ENCODE measurements at regions not wholly inside any gene's neighbourhood (a gene's known extent, or its start where the extent isn't known, plus 50 kb on each side); places are given as distances from the start of the nearest gene placed in this dataset.
"Not testable (repeated sequence)": the region's sequence is repeated elsewhere in the genome, so short reads cannot be mapped to it uniquely, and the experiment has no call there.

- Histone ChIP-seq H3K27me3 (replicated peaks) (no peaks in the 10 kb centered on the region), H3K4me3 (no peak overlapping the region), H3K4me1 (replicated peaks) (peaks cover 8% of the 10 kb centered on the region), H3K9me3 (replicated peaks) (no peaks in the 10 kb centered on the region), H3K27ac (no peak overlapping the region), H3K36me3 (no peaks in the 10 kb centered on the region)
- no peak for DNase-seq (ENCODE audit: low read depth in 1 of 2, low spot score in 2 of 2)
These were observed 93.9 kb upstream of the ALDH1A1 start for GRCh38 chr9:73046769-73047168.

- H3K36me3 ChIP-seq; H3K9me3 ChIP-seq (replicated peaks); H3K4me1 ChIP-seq (replicated peaks); H3K27me3 ChIP-seq (replicated peaks); H3K27ac ChIP-seq; H3K4me3 ChIP-seq; DNase-seq (ENCODE audit: low read depth in 1 of 2, low spot score in 2 of 2): not testable (repeated sequence)
These were observed 91.9 kb upstream of the ALDH1A1 start for GRCh38 chr9:73044776-73045175.

GRCh38 chr9:73042155-73042554 is 89.3 kb upstream of the ALDH1A1 start:
- H3K4me1 ChIP-seq (replicated peaks) = peaks cover 24% of the 10 kb centered on the region
- H3K4me3 ChIP-seq = no peak overlapping the region
- no peaks in the 10 kb centered on the region for H3K36me3 ChIP-seq
- no peak overlapping the region for H3K27ac ChIP-seq
- no peak for DNase-seq (ENCODE audit: low read depth in 1 of 2, low spot score in 2 of 2)
- H3K27me3 ChIP-seq (replicated peaks) = no peaks in the 10 kb centered on the region
- H3K9me3 ChIP-seq (replicated peaks) = no peaks in the 10 kb centered on the region

- H3K4me3 ChIP-seq = no peak overlapping the region
- no peak for DNase-seq (ENCODE audit: low read depth in 1 of 2, low spot score in 2 of 2)
- H3K36me3 ChIP-seq = no peaks in the 10 kb centered on the region
- no peak overlapping the region for H3K27ac ChIP-seq
- H3K9me3 ChIP-seq (replicated peaks) = no peaks in the 10 kb centered on the region
- no peaks in the 10 kb centered on the region for H3K27me3 ChIP-seq (replicated peaks)
- peaks cover 27% of the 10 kb centered on the region for H3K4me1 ChIP-seq (replicated peaks)
These were observed 86.7 kb upstream of the ALDH1A1 start for GRCh38 chr9:73039271-73040263.

GRCh38 chr9:73038613-73039012 is 85.8 kb upstream of the ALDH1A1 start:
- H3K4me1 ChIP-seq (replicated peaks) = peaks cover 27% of the 10 kb centered on the region
- no peaks in the 10 kb centered on the region for H3K9me3 ChIP-seq (replicated peaks)
- H3K36me3 ChIP-seq = no peaks in the 10 kb centered on the region
- no peaks in the 10 kb centered on the region for H3K27me3 ChIP-seq (replicated peaks)
- H3K4me3 ChIP-seq = no peak overlapping the region
- H3K27ac ChIP-seq = no peak overlapping the region
- peak in 1 of 2 experiments; percentile 28 for DNase-seq (ENCODE audit: low read depth in 1 of 2, low spot score in 2 of 2)

GRCh38 chr9:73038089-73038509 is 85.2 kb upstream of the ALDH1A1 start:
- DNase-seq (ENCODE audit: low read depth in 1 of 2, low spot score in 2 of 2) = no peak
- no peak overlapping the region for H3K27ac ChIP-seq
- no peaks in the 10 kb centered on the region for H3K36me3 ChIP-seq
- H3K27me3 ChIP-seq (replicated peaks) = no peaks in the 10 kb centered on the region
- H3K9me3 ChIP-seq (replicated peaks) = no peaks in the 10 kb centered on the region
- H3K4me3 ChIP-seq = no peak overlapping the region
- H3K4me1 ChIP-seq (replicated peaks) = peaks cover 27% of the 10 kb centered on the region

GRCh38 chr9:73037613-73038012 is 84.8 kb upstream of the ALDH1A1 start:
- Histone ChIP-seq H3K27ac (no peak overlapping the region), H3K27me3 (replicated peaks) (no peaks in the 10 kb centered on the region), H3K9me3 (replicated peaks) (no peaks in the 10 kb centered on the region), H3K4me3 (no peak overlapping the region), H3K4me1 (replicated peaks) (peaks cover 27% of the 10 kb centered on the region), H3K36me3 (no peaks in the 10 kb centered on the region)
- DNase-seq (ENCODE audit: low read depth in 1 of 2, low spot score in 2 of 2) = peak in 1 of 2 experiments; percentile 52

- Histone ChIP-seq H3K4me3 (no peak overlapping the region), H3K36me3 (no peaks in the 10 kb centered on the region), H3K27me3 (replicated peaks) (no peaks in the 10 kb centered on the region), H3K27ac (no peak overlapping the region), H3K9me3 (replicated peaks) (no peaks in the 10 kb centered on the region), H3K4me1 (replicated peaks) (peaks cover 27% of the 10 kb centered on the region)
- DNase-seq (ENCODE audit: low read depth in 1 of 2, low spot score in 2 of 2) = no peak
These were observed 82.1 kb upstream of the ALDH1A1 start for GRCh38 chr9:73034962-73035361.

- no peaks in the 10 kb centered on the region for H3K36me3 ChIP-seq
- H3K9me3 ChIP-seq (replicated peaks) = no peaks in the 10 kb centered on the region
- no peaks in the 10 kb centered on the region for H3K4me1 ChIP-seq (replicated peaks)
- no peak overlapping the region for H3K27ac ChIP-seq
- no peak overlapping the region for H3K4me3 ChIP-seq
- DNase-seq (ENCODE audit: low read depth in 1 of 2, low spot score in 2 of 2) = no peak
- no peaks in the 10 kb centered on the region for H3K27me3 ChIP-seq (replicated peaks)
These were observed 78.5 kb upstream of the ALDH1A1 start for GRCh38 chr9:73031350-73031749.

DNA sequence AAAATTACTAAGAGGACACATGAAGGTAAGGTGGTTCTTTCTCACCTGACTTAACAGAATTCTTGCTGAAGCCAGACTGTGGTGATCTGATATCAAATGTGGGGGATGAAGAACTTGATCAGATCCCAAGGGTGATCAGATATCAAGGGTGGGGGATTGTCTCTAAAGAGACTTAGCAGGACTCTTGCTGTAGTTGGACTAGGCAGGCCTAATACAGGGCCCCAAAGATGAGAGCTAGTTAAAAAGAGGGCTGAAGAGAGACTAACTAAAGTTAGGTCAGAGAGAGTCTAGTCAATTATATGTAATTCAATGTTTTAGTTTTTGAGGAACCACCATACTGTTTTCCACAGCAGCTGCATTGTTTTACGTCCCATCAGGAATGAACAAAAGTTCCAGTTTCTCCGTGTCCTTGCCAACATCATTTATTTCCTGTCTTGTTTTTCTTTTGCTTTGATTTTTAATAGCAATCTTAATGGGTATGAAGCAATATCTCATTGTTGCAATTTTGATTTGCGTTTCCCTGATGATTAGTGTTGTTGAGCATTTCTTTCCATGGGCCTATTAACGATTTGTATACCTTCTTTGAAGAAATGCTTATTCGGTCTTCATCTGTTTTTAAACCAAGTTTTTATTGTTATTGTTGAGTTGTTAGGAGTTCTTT is 77.6 kb upstream of the ALDH1A1 start:
- Histone ChIP-seq H3K4me3 (no peak overlapping the region), H3K9me3 (replicated peaks) (no peaks in the 10 kb centered on the region), H3K4me1 (replicated peaks) (no peaks in the 10 kb centered on the region), H3K27me3 (replicated peaks) (no peaks in the 10 kb centered on the region), H3K36me3 (no peaks in the 10 kb centered on the region), H3K27ac (no peak overlapping the region)
- no peak for DNase-seq (ENCODE audit: low read depth in 1 of 2, low spot score in 2 of 2)

DNA sequence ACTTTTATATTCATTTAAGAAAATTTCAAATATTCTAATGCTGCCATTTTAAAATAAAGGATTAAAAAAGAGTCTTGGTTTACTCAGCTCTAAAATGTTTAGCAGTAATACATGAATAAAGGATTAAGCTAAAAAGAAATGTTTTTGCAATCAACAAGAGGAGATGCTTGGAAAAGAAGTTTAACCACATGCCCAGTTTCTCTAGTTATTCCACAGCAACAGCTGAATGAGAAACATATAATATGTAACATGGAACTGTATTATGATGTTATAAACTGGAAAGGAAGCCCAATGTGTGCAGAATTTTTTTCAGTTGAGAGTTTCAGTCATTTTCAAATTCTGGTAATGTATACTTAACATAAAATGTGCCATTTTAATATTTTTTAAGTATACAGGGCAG is 76.5 kb upstream of the ALDH1A1 start:
- no peak overlapping the region for H3K27ac ChIP-seq
- H3K27me3 ChIP-seq (replicated peaks) = no peaks in the 10 kb centered on the region
- no peaks in the 10 kb centered on the region for H3K4me1 ChIP-seq (replicated peaks)
- no peaks in the 10 kb centered on the region for H3K36me3 ChIP-seq
- H3K4me3 ChIP-seq = no peak overlapping the region
- DNase-seq (ENCODE audit: low read depth in 1 of 2, low spot score in 2 of 2) = no peak
- no peaks in the 10 kb centered on the region for H3K9me3 ChIP-seq (replicated peaks)

- DNase-seq (ENCODE audit: low read depth in 1 of 2, low spot score in 2 of 2) = no peak
These were observed 73.5 kb upstream of the ALDH1A1 start for GRCh38 chr9:73026375-73026774.

DNA sequence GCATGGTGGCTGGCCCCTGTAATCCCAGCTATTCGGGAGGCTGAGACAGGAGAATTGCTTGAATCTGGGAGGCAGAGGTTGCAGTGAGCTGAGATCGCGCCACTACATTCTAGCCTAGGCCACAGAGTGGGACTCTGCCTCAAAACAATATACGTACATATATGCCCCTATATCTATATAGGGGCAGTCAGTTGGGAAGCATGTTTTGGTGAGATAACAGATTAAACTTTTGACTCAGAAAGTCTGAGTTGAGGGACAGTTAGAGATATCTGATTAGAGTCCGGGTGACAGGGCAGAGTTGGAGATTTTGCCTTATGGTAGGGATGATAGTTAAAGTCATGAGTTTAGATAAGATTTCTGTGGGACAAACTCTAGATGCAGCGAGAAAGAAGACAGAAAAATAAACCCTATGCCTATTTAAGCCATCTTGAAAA is 71.8 kb upstream of the ALDH1A1 start:
- H3K36me3 ChIP-seq = no peaks in the 10 kb centered on the region
- H3K9me3 ChIP-seq (replicated peaks) = no peaks in the 10 kb centered on the region
- no peak overlapping the region for H3K4me3 ChIP-seq
- H3K4me1 ChIP-seq (replicated peaks) = no peaks in the 10 kb centered on the region
- DNase-seq (ENCODE audit: low read depth in 1 of 2, low spot score in 2 of 2) = no peak
- H3K27me3 ChIP-seq (replicated peaks) = no peaks in the 10 kb centered on the region
- H3K27ac ChIP-seq = no peak overlapping the region

More at GRCh38 chr9:73026375-73026774, 73.5 kb upstream of the ALDH1A1 start:
- Histone ChIP-seq H3K27me3 (replicated peaks) (no peaks in the 10 kb centered on the region), H3K4me1 (replicated peaks) (no peaks in the 10 kb centered on the region), H3K4me3 (no peak overlapping the region), H3K36me3 (no peaks in the 10 kb centered on the region), H3K27ac (no peak overlapping the region), H3K9me3 (replicated peaks) (no peaks in the 10 kb centered on the region)

- H3K4me1 ChIP-seq (replicated peaks) = no peaks in the 10 kb centered on the region
- no peak overlapping the region for H3K4me3 ChIP-seq
- no peaks in the 10 kb centered on the region for H3K36me3 ChIP-seq
- no peaks in the 10 kb centered on the region for H3K27me3 ChIP-seq (replicated peaks)
- no peak overlapping the region for H3K27ac ChIP-seq
- DNase-seq (ENCODE audit: low read depth in 1 of 2, low spot score in 2 of 2) = peak in 1 of 2 experiments; percentile 23
- H3K9me3 ChIP-seq (replicated peaks) = no peaks in the 10 kb centered on the region
These were observed 70.2 kb upstream of the ALDH1A1 start for GRCh38 chr9:73023025-73023541.
